Mesendoderm (in vitro differentiated cells): ENCODE measurements at regions not wholly inside any gene's neighbourhood (a gene's known extent, or its start where the extent isn't known, plus 50 kb on each side); places are given as distances from the start of the nearest gene placed in this dataset.

Source experiments
- DNase-seq: peaks from one replicate; pipeline ENCODE4 v3.0.0; 2013
- H2AK5ac ChIP-seq: 2 replicates; pipeline ENCODE4 v1.6.1; 2013; ENCODE audit warnings: low read length, inconsistent platforms
- H2BK120ac ChIP-seq: 2 replicates; pipeline ENCODE4 v1.6.1; 2013; ENCODE audit warnings: low read depth, mild to moderate bottlenecking, low read length, moderate library complexity, mixed read lengths
- H2BK15ac ChIP-seq: replicated peaks from 2 replicates; pipeline ENCODE4 v1.6.1; 2013; ENCODE audit warnings: low read depth, mild to moderate bottlenecking, moderate library complexity
- H2BK5ac ChIP-seq: 2 replicates; pipeline ENCODE4 v1.6.1; 2013; ENCODE audit warnings: low read length, inconsistent platforms
- H3K18ac ChIP-seq: 2 replicates; pipeline ENCODE4 v1.6.1; 2013; ENCODE audit warnings: mild to moderate bottlenecking, low read length, mixed read lengths
- H3K23ac ChIP-seq: one replicate; pipeline ENCODE4 v1.6.1; 2013; ENCODE audit warnings: low read length
- H3K27ac ChIP-seq: 2 replicates; pipeline ENCODE4 v1.5.1; 2013; ENCODE audit warnings: low read depth, mild to moderate bottlenecking, inconsistent platforms, low read length, moderate library complexity
- H3K27me3 ChIP-seq: 2 replicates; pipeline ENCODE4 v1.6.1; 2013; ENCODE audit warnings: low read length, control low read depth, mild to moderate bottlenecking, inconsistent platforms; ENCODE audit not compliant: insufficient read depth, poor library complexity
- H3K36me3 ChIP-seq: 2 replicates; pipeline ENCODE4 v1.6.1; 2013; ENCODE audit warnings: low read length, inconsistent platforms; ENCODE audit not compliant: control insufficient read depth, insufficient read depth
- H3K4ac ChIP-seq: one replicate; pipeline ENCODE4 v1.6.1; 2013; ENCODE audit warnings: low read depth, mild to moderate bottlenecking, low read length, moderate library complexity
- H3K4me1 ChIP-seq: 2 replicates; pipeline ENCODE4 v1.6.1; 2013; ENCODE audit warnings: low read depth, low read length, inconsistent platforms; ENCODE audit not compliant: control insufficient read depth
- H3K4me2 ChIP-seq: 2 replicates; pipeline ENCODE4 v1.6.1; 2013; ENCODE audit warnings: low read length
- H3K4me3 ChIP-seq: 2 replicates; pipeline ENCODE4 v1.5.1; 2013; ENCODE audit warnings: mild to moderate bottlenecking, low read length
- H3K56ac ChIP-seq: one replicate; pipeline ENCODE4 v1.6.1; 2013; ENCODE audit warnings: low read length
- H3K79me1 ChIP-seq: 2 replicates; pipeline ENCODE4 v1.6.1; 2013; ENCODE audit warnings: low read length, inconsistent platforms
- H3K79me2 ChIP-seq: 2 replicates; pipeline ENCODE4 v1.6.1; 2013; ENCODE audit warnings: mild to moderate bottlenecking, low read length; ENCODE audit not compliant: control insufficient read depth, insufficient read depth
- H3K9ac ChIP-seq: 2 replicates; pipeline ENCODE4 v1.6.1; 2013; ENCODE audit warnings: low read length, inconsistent platforms
- H4K5ac ChIP-seq: one replicate; pipeline ENCODE4 v1.6.1; 2013; ENCODE audit warnings: low read length
- H4K8ac ChIP-seq: one replicate; pipeline ENCODE4 v1.6.1; 2013; ENCODE audit warnings: low read depth, mild to moderate bottlenecking, control low read depth, low read length, moderate library complexity
- WGBS: extraction: QIAGEN DNeasy Blood & Tissue Kit; methylation state at CpG from one replicate; pipeline ENCODE4 v1.1.7; 2013; ENCODE audit warnings: low lambda C conversion rate, missing lambda C conversion rate; ENCODE audit not compliant: insufficient coverage; ENCODE audit errors: extremely low coverage; 5-methylcytosine and 5-hydroxymethylcytosine counted together

DNA sequence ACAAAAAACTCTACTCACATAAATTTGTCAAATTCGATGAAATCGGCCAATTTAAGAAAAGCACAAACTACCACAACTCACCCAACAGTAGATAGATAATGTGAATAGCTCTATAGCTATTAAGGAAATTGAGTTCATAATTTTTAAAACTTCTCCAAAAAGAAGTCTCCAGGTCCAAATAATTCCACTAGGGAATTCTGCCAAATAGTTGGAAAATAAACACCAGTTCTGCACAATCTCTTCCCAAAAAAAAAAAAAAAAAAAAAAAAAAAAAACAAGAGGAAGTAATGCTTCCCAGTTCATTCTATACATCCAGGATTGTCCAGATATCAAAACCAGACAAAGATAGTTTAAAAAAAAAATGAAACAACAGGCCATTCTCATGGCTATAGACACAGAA, 164.2 kb downstream of the POLR2M start:
- Histone ChIP-seq H3K4me2 (no peak overlapping the region), H4K8ac (no peak overlapping the region), H2BK120ac (no peak overlapping the region), H3K9ac (no peak overlapping the region), H3K27me3 (no peaks in the 10 kb centered on the region), H3K4me1 (no peaks in the 10 kb centered on the region), H3K27ac (no peak overlapping the region), H3K4me3 (no peak overlapping the region), H3K79me1 (no peaks in the 10 kb centered on the region), H3K79me2 (no peaks in the 10 kb centered on the region), H2BK15ac (no peak overlapping the region), H4K5ac (no peak overlapping the region), H2AK5ac (no peak overlapping the region), H3K36me3 (no peaks in the 10 kb centered on the region), H3K56ac (no peak overlapping the region), H3K4ac (no peak overlapping the region), H2BK5ac (no peak overlapping the region), H3K23ac (no peak overlapping the region), H3K18ac (no peak overlapping the region)
- no CpG with 5 or more reads among the region's 2 CpGs for WGBS
- no peak for DNase-seq

DNA sequence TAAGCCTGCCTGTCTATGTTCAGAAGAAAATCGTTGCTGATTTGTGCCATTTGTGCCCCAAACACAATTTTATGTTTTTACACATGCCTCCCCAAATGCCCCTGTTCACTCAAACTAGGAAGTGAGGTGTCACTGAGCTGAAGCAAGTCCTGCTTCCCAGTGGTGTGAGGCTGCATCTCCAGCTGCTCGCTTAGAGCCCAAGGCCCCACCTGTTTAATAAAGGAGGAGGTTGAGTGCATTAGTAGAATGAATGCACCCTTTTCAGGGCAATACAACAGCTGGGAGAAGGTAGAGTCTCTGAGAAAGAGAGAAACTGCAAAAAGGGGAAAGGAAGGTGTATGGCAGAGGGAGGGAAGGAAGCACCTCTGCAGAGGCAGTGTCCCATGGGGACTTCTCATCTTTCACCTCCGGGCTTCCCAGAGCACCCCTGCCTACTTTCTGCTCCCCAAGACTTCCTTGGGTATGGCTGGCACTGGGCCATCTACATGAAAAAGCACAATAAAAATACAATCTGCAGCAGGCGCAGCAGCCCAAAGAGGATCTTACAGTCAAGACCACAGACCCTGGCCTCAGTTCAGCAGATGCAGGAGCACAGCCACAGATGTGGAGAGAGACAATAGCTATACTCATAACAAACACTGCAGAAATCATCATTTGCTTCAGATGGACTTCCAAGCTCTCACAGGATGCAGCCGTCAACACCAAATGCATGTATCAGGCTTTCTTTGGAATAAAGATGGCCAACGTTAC, 165.9 kb downstream of the POLR2M start:
- DNase-seq = no peak
- H3K4ac ChIP-seq = no peak overlapping the region
- no peak overlapping the region for H3K27ac ChIP-seq

GRCh38 chr15:57873564-57874209, 167.2 kb downstream of the POLR2M start:
- H3K27ac ChIP-seq = no peak overlapping the region

More for the DNA sequence above, 165.9 kb downstream of the POLR2M start:
- WGBS = no CpG with 5 or more reads among the region's 6 CpGs
- Histone ChIP-seq H4K5ac (no peak overlapping the region), H3K9ac (no peak overlapping the region), H3K56ac (no peak overlapping the region), H3K4me2 (no peak overlapping the region), H3K4me3 (no peak overlapping the region), H2BK15ac (no peak overlapping the region), H2BK120ac (no peak overlapping the region), H4K8ac (no peak overlapping the region), H3K79me1 (no peaks in the 10 kb centered on the region), H2AK5ac (no peak overlapping the region), H2BK5ac (no peak overlapping the region), H3K36me3 (no peaks in the 10 kb centered on the region), H3K4me1 (no peaks in the 10 kb centered on the region), H3K79me2 (no peaks in the 10 kb centered on the region), H3K27me3 (no peaks in the 10 kb centered on the region), H3K23ac (no peak overlapping the region), H3K18ac (no peak overlapping the region)

DNA sequence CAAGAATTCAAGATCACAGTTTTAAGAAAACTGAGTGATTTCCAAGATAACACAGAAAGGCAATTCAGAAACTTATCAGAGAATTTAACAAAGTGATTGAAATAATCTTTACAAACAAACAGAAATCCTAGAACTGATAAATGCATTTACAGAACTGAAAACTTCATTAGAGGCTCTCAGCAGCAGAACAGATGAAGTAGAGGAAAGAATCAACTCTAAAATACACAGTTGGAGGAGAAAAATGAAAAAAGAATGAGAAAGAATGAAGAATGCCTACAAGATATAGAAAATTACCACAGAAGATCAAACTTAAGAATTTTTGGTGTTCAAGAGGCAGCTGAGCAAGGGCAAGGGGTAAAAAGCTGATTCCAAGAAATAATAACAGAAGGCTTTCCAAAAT, 168.8 kb downstream of the POLR2M start:
- Histone ChIP-seq H2BK15ac (no peak overlapping the region), H2BK120ac (no peak overlapping the region), H4K5ac (no peak overlapping the region), H3K36me3 (no peaks in the 10 kb centered on the region), H3K56ac (no peak overlapping the region), H3K4me1 (no peaks in the 10 kb centered on the region), H3K9ac (no peak overlapping the region), H3K4me3 (no peak overlapping the region), H2AK5ac (no peak overlapping the region), H3K27me3 (no peaks in the 10 kb centered on the region), H4K8ac (no peak overlapping the region), H3K79me2 (no peaks in the 10 kb centered on the region), H3K4ac (no peak overlapping the region), H3K18ac (no peak overlapping the region), H3K27ac (no peak overlapping the region), H3K23ac (no peak overlapping the region), H3K79me1 (no peaks in the 10 kb centered on the region), H2BK5ac (no peak overlapping the region), H3K4me2 (no peak overlapping the region)
- DNase-seq = no peak

More at GRCh38 chr15:57873564-57874209, 167.2 kb downstream of the POLR2M start:
- Histone ChIP-seq H3K79me2 (no peaks in the 10 kb centered on the region), H3K23ac (no peak overlapping the region), H2BK120ac (no peak overlapping the region), H3K4me2 (no peak overlapping the region), H2AK5ac (no peak overlapping the region), H3K79me1 (no peaks in the 10 kb centered on the region), H3K27me3 (no peaks in the 10 kb centered on the region), H3K56ac (no peak overlapping the region), H3K18ac (no peak overlapping the region), H3K36me3 (no peaks in the 10 kb centered on the region), H3K4me1 (no peaks in the 10 kb centered on the region), H3K4ac (no peak overlapping the region), H4K8ac (no peak overlapping the region), H3K9ac (no peak overlapping the region), H2BK5ac (no peak overlapping the region), H2BK15ac (no peak overlapping the region), H3K4me3 (no peak overlapping the region), H4K5ac (no peak overlapping the region)
- WGBS = no CpG with 5 or more reads among the region's 2 CpGs
- DNase-seq = no peak

GRCh38 chr15:57878573-57878972, 172.1 kb downstream of the POLR2M start:
- Histone ChIP-seq H3K9ac (no peak overlapping the region), H3K4me3 (no peak overlapping the region), H3K79me1 (no peaks in the 10 kb centered on the region), H4K5ac (no peak overlapping the region), H3K79me2 (no peaks in the 10 kb centered on the region), H4K8ac (no peak overlapping the region), H3K4me2 (no peak overlapping the region), H2AK5ac (no peak overlapping the region), H3K27ac (no peak overlapping the region), H3K18ac (no peak overlapping the region), H3K4ac (no peak overlapping the region), H2BK120ac (no peak overlapping the region), H3K36me3 (no peaks in the 10 kb centered on the region), H3K27me3 (no peaks in the 10 kb centered on the region), H2BK5ac (no peak overlapping the region), H3K23ac (no peak overlapping the region), H3K4me1 (no peaks in the 10 kb centered on the region), H3K56ac (no peak overlapping the region), H2BK15ac (no peak overlapping the region)
- WGBS = no CpG with 5 or more reads among the region's 2 CpGs
- no peak for DNase-seq
